ENCODE measurements at regions not wholly inside any gene's neighbourhood (a gene's known extent, or its start where the extent isn't known, plus 50 kb on each side); places are given as distances from the start of the nearest gene placed in this dataset.

- no peak overlapping the region for H3K27ac ChIP-seq
- TF ChIP-seq CTCF (conservative IDR thresholded peaks at IDR 0.05), result no peak
These were observed 288.5 kb upstream of the STXBP5 start for GRCh38 chr6:146915671-146916127.

- H3K27ac ChIP-seq, result no peak overlapping the region
- TF ChIP-seq CTCF (conservative IDR thresholded peaks at IDR 0.05), result no peak
These were observed 287.7 kb upstream of the STXBP5 start for GRCh38 chr6:146916435-146917025.

GRCh38 chr6:146917182-146917581 is 287.0 kb upstream of the STXBP5 start:
- no peak for TF ChIP-seq CTCF (conservative IDR thresholded peaks at IDR 0.05)
- no peak overlapping the region for H3K27ac ChIP-seq

GRCh38 chr6:146917979-146918378 is 286.2 kb upstream of the STXBP5 start:
- no peak overlapping the region for H3K27ac ChIP-seq
- TF ChIP-seq CTCF (conservative IDR thresholded peaks at IDR 0.05), result no peak

GRCh38 chr6:146919017-146919416 is 285.2 kb upstream of the STXBP5 start:
- H3K27ac ChIP-seq, result no peak overlapping the region
- TF ChIP-seq CTCF (conservative IDR thresholded peaks at IDR 0.05), result no peak

GRCh38 chr6:146923205-146923833 is 280.9 kb upstream of the STXBP5 start:
- TF ChIP-seq CTCF (conservative IDR thresholded peaks at IDR 0.05), result no peak
- H3K27ac ChIP-seq, result 0 out of 2 replicates have a peak overlapping the region, but pooled peaks have one; percentile 18

GRCh38 chr6:146925846-146926245 is 278.4 kb upstream of the STXBP5 start:
- no peak for TF ChIP-seq CTCF (conservative IDR thresholded peaks at IDR 0.05)
- H3K27ac ChIP-seq, result no peak overlapping the region

All from VCaP (cell line).